ENCODE measurements at regions not wholly inside any gene's neighbourhood (a gene's known extent, or its start where the extent isn't known, plus 50 kb on each side); places are given as distances from the start of the nearest gene placed in this dataset.

GRCh38 chr6:144697369-144697760, 412.2 kb downstream of the UTRN start:
- DNase-seq (ENCODE audit: low spot score) (no peak), ATAC-seq (no peak)
- Histone ChIP-seq H3K4me1 (ENCODE audit: insufficient read depth) (0 out of 2 replicates have a peak, but pooled peaks cover 3% of the 10 kb centered on the region), H3K27ac (ENCODE audit: low read depth) (no peak overlapping the region), H3K36me3 (ENCODE audit: insufficient read depth) (no peaks in the 10 kb centered on the region), H3K27me3 (ENCODE audit: insufficient read depth) (no peaks in the 10 kb centered on the region), H3F3A (replicated peaks; ENCODE audit: low read depth) (no peaks in the 10 kb centered on the region), H2AFZ (no peak overlapping the region), H3K4me2 (no peak overlapping the region), H3K79me2 (replicated peaks; ENCODE audit: insufficient read depth) (peaks cover 22% of the 10 kb centered on the region), H3K4me3 (no peak overlapping the region), H4K20me1 (replicated peaks; ENCODE audit: insufficient read depth) (no peaks in the 10 kb centered on the region), H3K9me2 (ENCODE audit: insufficient read depth) (no peaks in the 10 kb centered on the region)
- no peak for TF ChIP-seq JUNB (IDR thresholded peaks at IDR 0.05; ENCODE audit: unreplicated experiment)
- peaks cover 16% of the 10 kb centered on the region; the same call in 2 of the 3 replicates for H3K36me3 Mint-ChIP-seq (ENCODE audit: low read depth)
- H3K27me3 Mint-ChIP-seq (ENCODE audit: insufficient read depth, low read depth, poor library complexity): no peaks in the 10 kb centered on the region
- no peak overlapping the region for H3K27ac Mint-ChIP-seq
- H3K9me3 Mint-ChIP-seq: peaks cover 5% of the 10 kb centered on the region; the same call in 2 of the 3 replicates
- no peaks in the 10 kb centered on the region; the same call in 2 of the 3 replicates for H3K4me1 Mint-ChIP-seq
- no peak overlapping the region for H3K4me3 Mint-ChIP-seq

- Histone ChIP-seq H3K36me3 (ENCODE audit: insufficient read depth) (no peaks in the 10 kb centered on the region), H3K27ac (ENCODE audit: low read depth) (no peak overlapping the region), H3K4me1 (ENCODE audit: insufficient read depth) (0 out of 2 replicates have a peak, but pooled peaks cover 3% of the 10 kb centered on the region), H3K4me3 (no peak overlapping the region), H3K27me3 (ENCODE audit: insufficient read depth) (no peaks in the 10 kb centered on the region), H3K4me2 (no peak overlapping the region), H4K20me1 (replicated peaks; ENCODE audit: insufficient read depth) (no peaks in the 10 kb centered on the region), H2AFZ (no peak overlapping the region), H3K9me2 (ENCODE audit: insufficient read depth) (no peaks in the 10 kb centered on the region), H3K79me2 (replicated peaks; ENCODE audit: insufficient read depth) (peaks cover 19% of the 10 kb centered on the region), H3F3A (replicated peaks; ENCODE audit: low read depth) (no peaks in the 10 kb centered on the region)
- ATAC-seq: no peak
- DNase-seq (ENCODE audit: low spot score): no peak
- no peaks in the 10 kb centered on the region for H3K27me3 Mint-ChIP-seq (ENCODE audit: insufficient read depth, low read depth, poor library complexity)
- peaks cover under 1% of the 10 kb centered on the region; the same call in 1 of the 3 replicates for H3K9me3 Mint-ChIP-seq
- H3K36me3 Mint-ChIP-seq (ENCODE audit: low read depth): peaks cover 12% of the 10 kb centered on the region; the same call in 2 of the 3 replicates
- H3K27ac Mint-ChIP-seq: no peak overlapping the region
- no peak overlapping the region for H3K4me3 Mint-ChIP-seq
- no peaks in the 10 kb centered on the region; the same call in 2 of the 3 replicates for H3K4me1 Mint-ChIP-seq
- TF ChIP-seq ZNF114 (CRISPR knock-in tag; IDR thresholded peaks at IDR 0.05) (no peak), POLR2AphosphoS5 (IDR thresholded peaks at IDR 0.05; ENCODE audit: low read depth) (no peak), STAT1 (IDR thresholded peaks at IDR 0.05; ENCODE audit: unreplicated experiment) (no peak), NANOG (IDR thresholded peaks at IDR 0.05; ENCODE audit: borderline replicate concordance) (no peak), CREB1 (CRISPR knock-in tag; IDR thresholded peaks at IDR 0.05; ENCODE audit: low read depth) (no peak), EZH2 (IDR thresholded peaks at IDR 0.05; ENCODE audit: low read depth, unreplicated experiment) (no peak), JUNB (IDR thresholded peaks at IDR 0.05; ENCODE audit: unreplicated experiment) (no peak), EZH2phosphoT487 (IDR thresholded peaks at IDR 0.05; ENCODE audit: unreplicated experiment) (no peak), CTCF (conservative IDR thresholded peaks at IDR 0.05; ENCODE audit: low read depth in 2 of 2) (no peak)
- TF ChIP-seq, protein P1, sequence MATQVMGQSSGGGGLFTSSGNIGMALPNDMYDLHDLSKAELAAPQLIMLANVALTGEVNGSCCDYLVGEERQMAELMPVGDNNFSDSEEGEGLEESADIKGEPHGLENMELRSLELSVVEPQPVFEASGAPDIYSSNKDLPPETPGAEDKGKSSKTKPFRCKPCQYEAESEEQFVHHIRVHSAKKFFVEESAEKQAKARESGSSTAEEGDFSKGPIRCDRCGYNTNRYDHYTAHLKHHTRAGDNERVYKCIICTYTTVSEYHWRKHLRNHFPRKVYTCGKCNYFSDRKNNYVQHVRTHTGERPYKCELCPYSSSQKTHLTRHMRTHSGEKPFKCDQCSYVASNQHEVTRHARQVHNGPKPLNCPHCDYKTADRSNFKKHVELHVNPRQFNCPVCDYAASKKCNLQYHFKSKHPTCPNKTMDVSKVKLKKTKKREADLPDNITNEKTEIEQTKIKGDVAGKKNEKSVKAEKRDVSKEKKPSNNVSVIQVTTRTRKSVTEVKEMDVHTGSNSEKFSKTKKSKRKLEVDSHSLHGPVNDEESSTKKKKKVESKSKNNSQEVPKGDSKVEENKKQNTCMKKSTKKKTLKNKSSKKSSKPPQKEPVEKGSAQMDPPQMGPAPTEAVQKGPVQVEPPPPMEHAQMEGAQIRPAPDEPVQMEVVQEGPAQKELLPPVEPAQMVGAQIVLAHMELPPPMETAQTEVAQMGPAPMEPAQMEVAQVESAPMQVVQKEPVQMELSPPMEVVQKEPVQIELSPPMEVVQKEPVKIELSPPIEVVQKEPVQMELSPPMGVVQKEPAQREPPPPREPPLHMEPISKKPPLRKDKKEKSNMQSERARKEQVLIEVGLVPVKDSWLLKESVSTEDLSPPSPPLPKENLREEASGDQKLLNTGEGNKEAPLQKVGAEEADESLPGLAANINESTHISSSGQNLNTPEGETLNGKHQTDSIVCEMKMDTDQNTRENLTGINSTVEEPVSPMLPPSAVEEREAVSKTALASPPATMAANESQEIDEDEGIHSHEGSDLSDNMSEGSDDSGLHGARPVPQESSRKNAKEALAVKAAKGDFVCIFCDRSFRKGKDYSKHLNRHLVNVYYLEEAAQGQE (IDR thresholded peaks at IDR 0.05; ENCODE audit: unreplicated experiment): no peak
- TF ChIP-seq, protein P2, sequence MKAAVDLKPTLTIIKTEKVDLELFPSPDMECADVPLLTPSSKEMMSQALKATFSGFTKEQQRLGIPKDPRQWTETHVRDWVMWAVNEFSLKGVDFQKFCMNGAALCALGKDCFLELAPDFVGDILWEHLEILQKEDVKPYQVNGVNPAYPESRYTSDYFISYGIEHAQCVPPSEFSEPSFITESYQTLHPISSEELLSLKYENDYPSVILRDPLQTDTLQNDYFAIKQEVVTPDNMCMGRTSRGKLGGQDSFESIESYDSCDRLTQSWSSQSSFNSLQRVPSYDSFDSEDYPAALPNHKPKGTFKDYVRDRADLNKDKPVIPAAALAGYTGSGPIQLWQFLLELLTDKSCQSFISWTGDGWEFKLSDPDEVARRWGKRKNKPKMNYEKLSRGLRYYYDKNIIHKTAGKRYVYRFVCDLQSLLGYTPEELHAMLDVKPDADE (IDR thresholded peaks at IDR 0.05): no peak
These were observed 412.7 kb downstream of the UTRN start for GRCh38 chr6:144697801-144698200.

Measured in GM23338 (cell line).